A549 (cell line): ENCODE measurements at regions not wholly inside any gene's neighbourhood (a gene's known extent, or its start where the extent isn't known, plus 50 kb on each side); places are given as distances from the start of the nearest gene placed in this dataset.

Experiments used
- BHLHE40 ChIP-seq: IDR thresholded peaks from 2 replicates; pipeline ENCODE4 v1.6.1; 2012; ENCODE audit warnings: low read depth, low read length, inconsistent platforms
- CHD2 ChIP-seq: fragments of 150-350 bp; IDR thresholded peaks from 2 replicates; pipeline ENCODE4 v1.6.1; 2014; ENCODE audit warnings: low read length; ENCODE audit not compliant: partially characterized antibody
- CTCF ChIP-seq: fragments of >200 bp; sonication (Bioruptor Twin); formaldehyde crosslinking; IDR thresholded peaks from 3 replicates; pipeline ENCODE4 v1.5.1; 2016
- EP300 ChIP-seq, 2 experiments: fragments of >200 bp; sonication (Bioruptor Twin); formaldehyde crosslinking; IDR thresholded peaks; 2 replicates in 1 of 2; 3 replicates in 1 of 2; pipeline ENCODE4 v1.6.1; 2016 to 2017
- ESRRA ChIP-seq: fragments of 150-350 bp; IDR thresholded peaks from 2 replicates; pipeline ENCODE4 v1.6.1; 2014; ENCODE audit warnings: mild to moderate bottlenecking, low read length, borderline replicate concordance
- KDM1A ChIP-seq: fragments of 200-600 bp; sonication (generic); IDR thresholded peaks from 2 replicates; pipeline ENCODE4 v1.6.1; 2016; ENCODE audit warnings: low read depth, mild to moderate bottlenecking
- MAFK ChIP-seq: fragments of 450-650 bp; IDR thresholded peaks from 2 replicates; pipeline ENCODE4 v1.6.1; 2014; ENCODE audit not compliant: partially characterized antibody
- NR3C1 ChIP-seq: fragments of >200 bp; sonication (Bioruptor Twin); formaldehyde crosslinking; IDR thresholded peaks from 3 replicates; pipeline ENCODE4 v1.6.1; 2017
- POLR2A ChIP-seq: IDR thresholded peaks from 2 replicates; pipeline ENCODE4 v1.6.1; 2012; ENCODE audit warnings: mild to moderate bottlenecking, low read length
- SMC3 ChIP-seq: fragments of >200 bp; sonication (Bioruptor Twin); formaldehyde crosslinking; IDR thresholded peaks from 3 replicates; pipeline ENCODE4 v1.6.1; 2018; ENCODE audit warnings: inconsistent platforms
- TF ChIP-seq, protein P1 (sequence below): fragments of 150-350 bp; IDR thresholded peaks from 2 replicates; pipeline ENCODE4 v1.6.1; 2014; ENCODE audit warnings: low read depth, mild to moderate bottlenecking, low read length

DNA sequence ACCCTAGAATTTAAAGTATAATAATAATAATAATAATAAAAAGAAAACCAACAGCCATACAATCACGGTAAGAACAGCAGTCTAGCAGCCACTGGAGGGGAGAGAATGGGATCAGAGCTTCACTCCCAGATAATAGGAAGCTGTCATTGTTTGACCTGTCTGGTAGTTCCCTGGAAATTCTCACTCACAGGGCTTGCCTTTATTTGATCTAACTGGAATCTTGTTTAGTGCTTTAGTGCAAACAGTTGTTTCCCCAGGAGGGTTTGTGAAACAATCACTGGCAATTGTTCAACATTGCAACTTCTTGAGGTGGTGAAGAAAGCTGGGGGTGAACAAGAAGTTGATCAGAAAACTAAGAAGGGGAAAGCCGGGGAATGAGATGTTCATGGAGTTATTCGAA is 68.7 kb upstream of the PTCSC3 start:
- no peak for TF ChIP-seq CHD2
- no peak for TF ChIP-seq CTCF
- TF ChIP-seq ESRRA: no peak
- TF ChIP-seq, protein P1, sequence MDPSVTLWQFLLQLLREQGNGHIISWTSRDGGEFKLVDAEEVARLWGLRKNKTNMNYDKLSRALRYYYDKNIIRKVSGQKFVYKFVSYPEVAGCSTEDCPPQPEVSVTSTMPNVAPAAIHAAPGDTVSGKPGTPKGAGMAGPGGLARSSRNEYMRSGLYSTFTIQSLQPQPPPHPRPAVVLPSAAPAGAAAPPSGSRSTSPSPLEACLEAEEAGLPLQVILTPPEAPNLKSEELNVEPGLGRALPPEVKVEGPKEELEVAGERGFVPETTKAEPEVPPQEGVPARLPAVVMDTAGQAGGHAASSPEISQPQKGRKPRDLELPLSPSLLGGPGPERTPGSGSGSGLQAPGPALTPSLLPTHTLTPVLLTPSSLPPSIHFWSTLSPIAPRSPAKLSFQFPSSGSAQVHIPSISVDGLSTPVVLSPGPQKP: no peak
- no peak for TF ChIP-seq KDM1A
- TF ChIP-seq NR3C1: no peak
- TF ChIP-seq POLR2A: no peak
- TF ChIP-seq SMC3: no peak
- TF ChIP-seq BHLHE40: no peak
- no peak for TF ChIP-seq MAFK
- TF ChIP-seq EP300 (IDR thresholded peaks at IDR 0.05): no peak
